SK-N-SH (cell line): ENCODE measurements at regions not wholly inside any gene's neighbourhood (a gene's known extent, or its start where the extent isn't known, plus 50 kb on each side); places are given as distances from the start of the nearest gene placed in this dataset.

Experiments used
- CTCF ChIA-PET: fragments of 300-600, 350-600 bp; formaldehyde crosslinking; extraction: SDS; loops from one replicate; lab custom pipeline; 2021; lab: Yijun Ruan, JAX
- POLR2A ChIA-PET: fragments of 350-600 bp; sonication (Branson Sonifier 250); formaldehyde crosslinking; extraction: SDS; loops from one replicate; lab custom pipeline; 2020; ENCODE audit warnings: antibody characterized with exemption, inconsistent platforms; lab: Yijun Ruan, JAX
- DNase-seq: peaks from one replicate; pipeline ENCODE4 v3.0.0; 2012
- H2AFZ ChIP-seq: fragments of 200-600 bp; sonication (generic); 2 replicates; pipeline ENCODE4 v1.8.1; 2016; ENCODE audit warnings: antibody characterized with exemption, mild to moderate bottlenecking, low read depth
- H3F3A ChIP-seq: fragments of 200-600 bp; sonication (generic); replicated peaks from 2 replicates; pipeline ENCODE3; 2016; ENCODE audit warnings: antibody characterized with exemption, mild to moderate bottlenecking; ENCODE audit not compliant: insufficient read depth
- H3K27ac ChIP-seq, 2 experiments: fragments of 200-500 bp in 1 of 2; fragments of 200-600 bp in 1 of 2; sonication (Bioruptor generic) in 1 of 2; sonication (generic), shearing (Covaris generic) in 1 of 2; 2 replicates each; pipeline versions ENCODE4 v1.5.1 to v1.6.1; 2014 to 2016; ENCODE audit warnings: low read depth in 2 of 2, inconsistent platforms in 1 of 2, low read length in 1 of 2, mild to moderate bottlenecking in 1 of 2, mixed read lengths in 1 of 2
- H3K27me3 ChIP-seq: fragments of 200-600 bp; sonication (generic), shearing (Covaris generic); 2 replicates; pipeline ENCODE4 v1.6.1; 2016; ENCODE audit warnings: mixed run types; ENCODE audit not compliant: insufficient read depth
- H3K36me3 ChIP-seq, 2 experiments: fragments of 200-500 bp in 1 of 2; fragments of 200-600 bp in 1 of 2; sonication (Bioruptor generic) in 1 of 2; sonication (generic) in 1 of 2; replicated peaks in 1 of 2; 2 replicates each; pipeline versions ENCODE3 to v1.5.1; 2014 to 2016; ENCODE audit warnings: low read length in 1 of 2, mild to moderate bottlenecking in 1 of 2; ENCODE audit not compliant: insufficient read depth in 2 of 2, control insufficient read depth in 1 of 2
- H3K4me1 ChIP-seq, 2 experiments: fragments of 200-500 bp in 1 of 2; fragments of 200-600 bp in 1 of 2; sonication (Bioruptor generic) in 1 of 2; sonication (generic), shearing (Covaris generic) in 1 of 2; 2 replicates each; pipeline versions ENCODE4 v1.5.1 to v1.6.1; 2014 to 2016; ENCODE audit warnings: low read depth in 1 of 2, low read length in 1 of 2, mixed run types in 1 of 2; ENCODE audit not compliant: insufficient read depth in 2 of 2, control insufficient read depth in 1 of 2
- H3K4me2 ChIP-seq: fragments of 200-600 bp; sonication (generic), shearing (Covaris generic); 2 replicates; pipeline ENCODE4 v1.6.1; 2017; ENCODE audit warnings: mixed run types
- H3K4me3 ChIP-seq, 2 experiments: fragments of 200-500 bp in 1 of 2; fragments of 200-600 bp in 1 of 2; sonication (Bioruptor generic) in 1 of 2; sonication (generic), shearing (Covaris generic) in 1 of 2; 2 replicates each; pipeline versions ENCODE4 v1.5.1 to v1.8.1; 2014 to 2016; ENCODE audit warnings: low read depth in 2 of 2, inconsistent platforms in 1 of 2, low read length in 1 of 2, mild to moderate bottlenecking in 1 of 2, mixed read lengths in 1 of 2, moderate library complexity in 1 of 2
- H3K79me2 ChIP-seq: fragments of 200-600 bp; sonication (generic); 2 replicates; pipeline ENCODE4 v1.8.1; 2017; ENCODE audit warnings: mild to moderate bottlenecking; ENCODE audit not compliant: insufficient read depth
- H3K9ac ChIP-seq: fragments of 200-600 bp; sonication (generic); 2 replicates; pipeline ENCODE4 v1.6.1; 2017; ENCODE audit warnings: mixed run types
- H3K9me2 ChIP-seq: fragments of 200-600 bp; sonication (generic); 2 replicates; pipeline ENCODE4 v1.6.1; 2017; ENCODE audit warnings: mixed run types
- H3K9me3 ChIP-seq: fragments of 200-600 bp; sonication (generic); 2 replicates; pipeline ENCODE4 v1.6.1; 2017; ENCODE audit warnings: mixed run types, mild to moderate bottlenecking, moderate library complexity
- H4K20me1 ChIP-seq: fragments of 200-600 bp; sonication (generic); 2 replicates; pipeline ENCODE4 v1.6.1; 2017; ENCODE audit warnings: mild to moderate bottlenecking, mixed run types; ENCODE audit not compliant: insufficient read depth
- CHD2 ChIP-seq: fragments of 150-350 bp; IDR thresholded peaks from 2 replicates; pipeline ENCODE4 v1.6.1; 2018; ENCODE audit warnings: low read length; ENCODE audit not compliant: partially characterized antibody
- FOSL2 ChIP-seq: IDR thresholded peaks from 2 replicates; pipeline ENCODE4 v1.4.0; 2012; ENCODE audit warnings: low read depth, mild to moderate bottlenecking, moderate library complexity, borderline replicate concordance
- GABPA ChIP-seq: IDR thresholded peaks from 2 replicates; pipeline ENCODE4 v1.4.0; 2012; ENCODE audit warnings: low read depth, mild to moderate bottlenecking
- IRF3 ChIP-seq: fragments of 150-350 bp; IDR thresholded peaks from 2 replicates; pipeline ENCODE4 v1.6.1; 2016; ENCODE audit warnings: mild to moderate bottlenecking, low read depth, low read length
- JUND ChIP-seq: IDR thresholded peaks from 2 replicates; pipeline ENCODE4 v1.4.0; 2012
- MEF2A ChIP-seq: IDR thresholded peaks from 2 replicates; pipeline ENCODE4 v1.4.0; 2012; ENCODE audit warnings: low read depth, borderline replicate concordance
- NFIC ChIP-seq: IDR thresholded peaks from 2 replicates; pipeline ENCODE4 v1.4.0; 2012; ENCODE audit warnings: borderline replicate concordance
- NRF1 ChIP-seq: IDR thresholded peaks from 2 replicates; pipeline ENCODE4 v1.6.1; 2012; ENCODE audit warnings: low read depth, mild to moderate bottlenecking, low read length
- PBX3 ChIP-seq: IDR thresholded peaks from 2 replicates; pipeline ENCODE4; 2012
- RAD21 ChIP-seq: IDR thresholded peaks from 2 replicates; pipeline ENCODE4 v1.6.1; 2012; ENCODE audit warnings: mild to moderate bottlenecking, low read length
- RCOR1 ChIP-seq: fragments of 150-350 bp; IDR thresholded peaks from 2 replicates; pipeline ENCODE4 v1.6.1; 2017; ENCODE audit warnings: antibody characterized with exemption, low read length
- REST ChIP-seq: IDR thresholded peaks from 2 replicates; pipeline ENCODE4 v1.6.1; 2012; ENCODE audit warnings: mild to moderate bottlenecking, low read depth, low read length, moderate library complexity
- RFX5 ChIP-seq: IDR thresholded peaks from 2 replicates; pipeline ENCODE4 v1.6.1; 2012; ENCODE audit warnings: mild to moderate bottlenecking, improper control_type of control experiment, low read length
- RXRA ChIP-seq: IDR thresholded peaks from 2 replicates; pipeline ENCODE4 v1.4.0; 2012; ENCODE audit warnings: low read depth, mild to moderate bottlenecking, borderline replicate concordance
- SIN3A ChIP-seq: IDR thresholded peaks from 2 replicates; pipeline ENCODE4 v1.6.1; 2012; ENCODE audit warnings: low read depth, mild to moderate bottlenecking, low read length, moderate library complexity, borderline replicate concordance
- TAF1 ChIP-seq: IDR thresholded peaks from 2 replicates; pipeline ENCODE4 v1.6.1; 2012; ENCODE audit warnings: low read depth, mild to moderate bottlenecking, low read length, moderate library complexity, borderline replicate concordance
- TEAD4 ChIP-seq: IDR thresholded peaks from 2 replicates; pipeline ENCODE4 v1.4.0; 2012; ENCODE audit warnings: mild to moderate bottlenecking, borderline replicate concordance; ENCODE audit not compliant: insufficient read depth
- USF2 ChIP-seq: fragments of 150-350 bp; IDR thresholded peaks from 2 replicates; pipeline ENCODE4 v1.6.1; 2017; ENCODE audit warnings: antibody characterized with exemption, low read length, low read depth, borderline replicate concordance
- ZBTB33 ChIP-seq: IDR thresholded peaks from 2 replicates; pipeline ENCODE4 v1.4.0; 2012; ENCODE audit warnings: low read depth, borderline replicate concordance
- WGBS: methylation state at CpG from one replicate; pipeline ENCODE4 v1.1.6; 2017; ENCODE audit warnings: low lambda C conversion rate; 5-methylcytosine and 5-hydroxymethylcytosine counted together
- TF ChIP-seq, protein P1 (sequence below): IDR thresholded peaks from 2 replicates; pipeline ENCODE4 v1.4.0; 2012; ENCODE audit warnings: low read depth

GRCh38 chr3:40593351-40593750, 68.6 kb downstream of the ZNF621 start:
- Histone ChIP-seq H3K9me2 (no peaks in the 10 kb centered on the region), H3K4me2 (no peak overlapping the region), H2AFZ (no peak overlapping the region), H3K4me3 (no peak overlapping the region), H3K79me2 (no peaks in the 10 kb centered on the region), H3K9ac (no peak overlapping the region), H3K4me1 (no peaks in the 10 kb centered on the region; a peak in 1 of 4 replicates), H3K27ac (no peak overlapping the region), H3K36me3 (no peaks in the 10 kb centered on the region), H3K27me3 (no peaks in the 10 kb centered on the region; the same call in 1 of the 2 replicates), H4K20me1 (no peaks in the 10 kb centered on the region), H3K9me3 (no peaks in the 10 kb centered on the region), H3F3A (no peaks in the 10 kb centered on the region)
- WGBS, result 66% methylated on average over 4 of the region's 4 CpGs
- TF ChIP-seq REST (no peak), RFX5 (no peak), FOSL2 (no peak), NFIC (no peak), RXRA (no peak), SIN3A (no peak), MEF2A (no peak), PBX3 (no peak), ZBTB33 (no peak), RCOR1 (no peak), CHD2 (no peak), TEAD4 (no peak), IRF3 (no peak), JUND (no peak), GABPA (no peak), USF2 (no peak), RAD21 (no peak), TAF1 (no peak), NRF1 (no peak)
- TF ChIP-seq, protein P1, sequence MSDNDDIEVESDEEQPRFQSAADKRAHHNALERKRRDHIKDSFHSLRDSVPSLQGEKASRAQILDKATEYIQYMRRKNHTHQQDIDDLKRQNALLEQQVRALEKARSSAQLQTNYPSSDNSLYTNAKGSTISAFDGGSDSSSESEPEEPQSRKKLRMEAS, result no peak
- POLR2A ChIA-PET, result no interaction called here
- DNase-seq, result no peak
- CTCF ChIA-PET, result no interaction called here
